ENCODE measurements at regions not wholly inside any gene's neighbourhood (a gene's known extent, or its start where the extent isn't known, plus 50 kb on each side); places are given as distances from the start of the nearest gene placed in this dataset.

GRCh38 chr4:11546391-11547175 lies 117.9 kb upstream of the HS3ST1 start:
- DNase-seq = no peak

GRCh38 chr4:11545651-11546050 lies 117.0 kb upstream of the HS3ST1 start:
- DNase-seq = no peak

DNA sequence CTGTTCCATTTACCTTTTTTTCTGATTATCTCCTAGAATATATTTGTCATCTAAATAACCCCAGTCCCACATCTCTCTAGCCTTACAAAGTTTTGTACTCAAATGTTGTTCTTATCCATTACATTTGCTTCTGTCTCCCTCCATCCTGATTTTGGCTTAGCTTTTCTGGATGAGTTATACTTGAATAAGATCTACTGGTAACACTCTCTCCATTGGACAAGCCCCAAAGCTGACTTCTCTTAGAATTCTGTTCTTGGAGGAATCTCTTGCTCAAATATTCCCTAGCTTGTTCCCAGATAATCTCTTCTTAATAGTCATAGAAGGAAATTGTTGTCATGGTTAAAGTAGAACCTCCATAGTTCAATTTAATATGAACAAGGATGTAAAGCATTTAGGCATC lies 115.5 kb upstream of the HS3ST1 start:
- DNase-seq = no peak

DNA sequence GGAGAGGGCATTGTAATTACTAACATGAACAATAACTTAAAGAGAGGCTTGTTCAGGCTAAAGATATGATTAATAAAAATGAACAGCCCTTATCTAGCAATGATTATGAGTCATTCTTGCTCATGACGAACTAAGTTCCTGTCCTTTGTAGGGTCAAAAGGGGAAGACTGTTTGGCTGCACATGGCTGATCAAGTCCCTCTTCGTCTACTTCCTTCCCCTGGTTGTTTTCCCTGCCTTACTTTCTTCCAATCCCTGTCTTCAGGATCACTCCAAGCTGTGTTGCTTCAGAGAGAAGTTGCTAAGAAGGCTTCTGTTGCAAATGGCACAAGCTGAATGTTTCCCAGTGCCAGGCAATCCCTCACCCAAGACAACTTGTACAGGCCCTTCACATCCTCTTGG lies 115.0 kb upstream of the HS3ST1 start:
- DNase-seq = peak; percentile 6

- DNase-seq = no peak
Measured at GRCh38 chr4:11542952-11543351, 114.3 kb upstream of the HS3ST1 start.

- no peak for DNase-seq
Measured at GRCh38 chr4:11537846-11538245, 109.2 kb upstream of the HS3ST1 start.

DNA sequence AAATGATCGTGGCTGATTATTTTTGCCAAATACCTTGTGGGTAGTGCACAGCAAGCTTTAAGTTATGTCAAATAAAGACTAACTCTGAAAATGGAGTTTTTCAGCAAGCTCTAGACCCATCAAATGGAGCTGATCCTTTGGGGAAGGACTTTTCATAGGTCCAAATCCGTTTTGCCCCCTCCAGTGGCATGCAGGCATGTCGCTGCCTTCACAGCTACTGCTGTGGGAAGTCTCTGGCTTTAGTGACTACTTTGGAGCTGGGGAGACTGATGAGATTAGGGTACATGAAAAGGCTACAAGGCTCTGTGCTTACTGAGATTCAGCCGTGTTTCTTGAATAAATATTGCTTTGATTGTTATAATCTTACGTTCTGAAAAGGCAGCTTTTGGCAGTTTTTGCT lies 106.6 kb upstream of the HS3ST1 start:
- no peak for DNase-seq

- DNase-seq = no peak
Measured at GRCh38 chr4:11534623-11535302, 106.1 kb upstream of the HS3ST1 start.

DNA sequence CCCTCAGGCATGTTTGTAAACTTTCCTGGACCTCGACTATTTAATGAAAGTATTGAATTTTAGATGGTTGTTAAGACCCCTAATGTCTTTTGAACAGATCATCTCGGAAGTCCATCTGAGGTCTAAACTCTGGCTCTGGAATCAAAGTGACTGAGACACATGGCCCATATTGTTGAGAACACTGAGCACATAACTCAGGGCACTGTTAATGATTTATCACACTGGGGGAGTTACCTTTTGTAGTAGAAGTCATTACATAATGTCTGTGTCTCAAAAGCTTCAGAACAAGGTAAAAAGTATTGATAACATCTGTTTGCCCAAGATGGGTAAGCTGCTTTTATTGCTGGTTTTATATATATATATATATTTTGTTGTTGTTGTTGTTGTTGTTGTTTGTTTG lies 103.4 kb upstream of the HS3ST1 start:
- DNase-seq = no peak

GRCh38 chr4:11529625-11530201 lies 101.0 kb upstream of the HS3ST1 start:
- no peak for DNase-seq

DNA sequence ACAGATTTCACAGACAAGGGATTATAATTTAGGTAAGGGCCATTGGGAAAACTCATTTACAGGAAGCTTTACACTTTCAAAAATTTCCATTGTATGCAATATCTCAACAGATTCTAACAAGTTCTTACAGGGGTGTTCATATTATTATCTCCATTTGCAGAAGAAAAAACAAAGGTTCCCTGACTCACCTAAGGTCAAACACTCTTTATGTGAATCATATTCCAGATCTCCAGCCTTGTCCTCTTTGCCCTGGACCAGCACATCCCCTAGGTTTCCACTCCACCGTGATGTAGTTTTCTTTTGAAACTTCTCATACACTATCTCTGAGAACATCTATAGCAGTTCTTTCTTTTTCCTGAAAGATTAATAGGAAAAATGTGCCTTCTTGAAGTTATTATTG lies 96.4 kb upstream of the HS3ST1 start:
- DNase-seq = no peak

DNA sequence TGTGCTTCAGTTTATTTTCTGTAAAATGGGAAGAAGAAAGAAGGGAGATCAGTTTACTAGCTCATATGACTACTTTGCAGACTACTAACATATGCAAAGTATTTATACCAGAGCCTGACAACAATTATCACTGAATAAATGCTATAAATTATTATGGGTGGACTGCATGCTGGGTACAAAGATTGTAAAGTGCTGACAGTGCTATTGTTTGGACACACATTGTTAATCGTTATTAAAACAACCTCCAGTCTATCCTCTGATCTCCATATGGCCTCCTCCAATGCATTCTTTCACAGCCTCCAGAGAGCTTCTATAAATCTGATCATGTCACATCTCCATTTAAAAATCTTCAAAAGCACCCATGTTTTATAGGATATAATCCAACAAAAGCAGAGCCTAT lies 90.1 kb upstream of the HS3ST1 start:
- DNase-seq = no peak

DNA sequence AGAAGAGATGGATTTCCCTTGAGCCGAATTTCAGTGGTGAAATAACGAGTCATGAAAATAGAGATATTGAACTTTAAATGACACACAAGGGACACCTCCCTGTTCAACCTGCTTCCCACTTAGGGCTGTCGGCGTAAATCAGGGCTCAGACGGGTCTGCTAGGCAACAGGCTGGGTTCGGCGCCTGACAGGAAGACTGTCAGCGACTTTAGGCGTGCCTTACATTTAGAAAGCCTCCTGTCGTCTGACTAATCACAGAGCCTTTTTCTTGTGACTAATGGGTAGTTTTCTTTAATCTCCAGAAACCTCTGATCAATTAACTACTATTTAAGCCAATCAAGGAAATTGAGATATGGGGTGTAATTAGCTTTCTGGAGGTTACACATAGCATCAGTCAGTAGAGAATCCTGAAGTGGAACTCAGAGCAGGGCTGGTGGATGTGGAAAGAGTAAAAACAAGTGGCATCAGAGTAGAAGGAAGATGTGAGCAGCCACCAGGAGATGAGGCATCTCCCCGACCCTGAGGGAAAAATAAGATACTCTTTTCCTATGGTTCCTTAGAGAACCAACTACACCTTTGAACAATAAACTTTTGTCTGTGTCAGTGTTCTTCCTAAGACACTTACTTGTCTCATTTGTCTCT lies 86.2 kb upstream of the HS3ST1 start:
- DNase-seq = no peak

GRCh38 chr4:11514003-11514402 lies 85.3 kb upstream of the HS3ST1 start:
- no peak for DNase-seq

DNA sequence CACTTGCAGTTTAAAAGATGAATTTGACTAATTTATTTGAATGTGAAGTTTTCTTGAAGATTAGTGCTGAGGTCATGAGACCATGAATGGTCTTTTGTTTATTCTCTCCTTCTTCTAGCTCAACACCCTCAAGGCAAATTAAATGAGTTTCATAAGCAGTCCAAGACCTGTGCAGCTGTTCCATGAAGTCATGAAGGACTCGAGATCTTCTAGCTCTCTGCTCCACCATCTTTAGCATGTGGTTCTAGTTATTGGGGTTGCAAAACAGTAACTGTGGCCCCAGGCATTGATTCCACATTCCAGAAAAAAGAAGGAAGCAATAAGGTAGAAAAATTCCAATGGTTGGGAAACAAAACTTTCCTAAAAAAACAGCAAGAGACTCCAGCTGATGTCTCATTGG lies 84.2 kb upstream of the HS3ST1 start:
- no peak for DNase-seq

DNA sequence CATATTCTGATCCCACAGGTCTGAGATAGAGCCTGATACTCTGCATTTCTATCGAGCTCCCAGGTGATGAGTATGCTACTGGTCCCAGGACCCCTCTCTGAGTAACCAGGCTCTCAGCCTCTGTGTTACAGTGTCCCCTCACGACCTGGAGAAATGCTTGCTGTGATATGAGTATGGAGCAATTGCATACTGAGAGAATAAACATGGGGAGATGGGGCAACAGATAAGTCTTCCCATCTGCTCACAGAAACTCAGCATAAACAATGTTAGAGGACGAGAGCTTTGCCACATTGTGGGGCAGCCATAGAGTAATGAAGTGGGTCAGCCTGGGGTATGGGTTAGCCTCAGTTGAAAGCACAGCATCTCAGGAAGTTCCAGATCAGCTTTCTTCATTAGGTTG lies 82.6 kb upstream of the HS3ST1 start:
- DNase-seq = no peak

DNA sequence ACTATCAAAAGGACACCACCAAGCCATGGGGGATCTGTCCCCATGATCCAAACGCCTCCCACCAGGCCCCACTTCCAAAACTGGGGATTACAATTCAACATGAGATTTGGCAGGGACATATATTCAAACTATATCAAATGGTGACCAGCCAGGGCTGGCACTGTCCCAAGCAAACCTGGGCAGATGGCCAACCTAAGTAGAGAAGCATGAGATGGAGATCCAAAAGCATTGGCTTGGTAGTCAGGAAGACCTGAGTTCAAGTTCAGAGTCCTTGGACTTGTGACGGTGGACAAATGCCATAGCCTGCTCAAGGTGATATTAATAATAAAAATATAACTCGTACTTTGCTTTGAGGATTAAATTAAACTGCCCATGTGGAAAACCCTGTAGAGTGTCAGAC lies 79.2 kb upstream of the HS3ST1 start:
- no peak for DNase-seq

- no peak for DNase-seq
Measured at GRCh38 chr4:11506194-11506593, 77.5 kb upstream of the HS3ST1 start.

GRCh38 chr4:11505221-11505971 lies 76.7 kb upstream of the HS3ST1 start:
- DNase-seq = no peak

GRCh38 chr4:11503166-11503565 lies 74.5 kb upstream of the HS3ST1 start:
- DNase-seq = no peak

DNA sequence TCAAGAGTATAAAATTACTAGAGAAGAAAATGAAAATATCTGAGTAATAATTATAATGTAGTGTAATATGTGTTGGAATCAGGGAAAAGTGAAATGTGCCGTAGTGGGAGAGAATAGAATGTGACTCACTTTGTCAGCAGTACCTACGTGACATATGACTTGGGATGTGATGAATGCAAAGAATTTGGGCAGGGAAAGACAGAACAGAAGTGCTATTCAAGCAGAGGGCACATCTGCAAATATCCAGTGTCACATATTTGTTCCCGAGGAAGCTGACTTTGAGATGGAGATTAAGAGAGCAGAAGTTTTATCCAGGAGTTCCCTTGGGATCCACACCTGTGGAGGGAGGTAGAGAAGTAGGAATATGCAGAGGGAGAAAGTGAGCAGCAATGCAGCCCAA lies 69.3 kb upstream of the HS3ST1 start:
- no peak for DNase-seq

- no peak for DNase-seq
Measured at GRCh38 chr4:11497212-11497806, 68.6 kb upstream of the HS3ST1 start.

- DNase-seq = no peak
Measured at GRCh38 chr4:11496351-11496829, 67.7 kb upstream of the HS3ST1 start.

Measured in hematopoietic multipotent progenitor cell treated with erythropoietin and hydrocortisone succinate and interleukin-3 and kit ligand, for 6 days (in vitro differentiated cells).